ENCODE measurements at regions not wholly inside any gene's neighbourhood (a gene's known extent, or its start where the extent isn't known, plus 50 kb on each side); places are given as distances from the start of the nearest gene placed in this dataset.

GRCh38 chr18:41265047-41265446 lies 690.0 kb upstream of the PIK3C3 start:
- no peak for TF ChIP-seq CTCF (conservative IDR thresholded peaks at IDR 0.05)
- H3K27ac ChIP-seq, result no peak overlapping the region

- no peak overlapping the region for H3K27ac ChIP-seq
- no peak for TF ChIP-seq CTCF (conservative IDR thresholded peaks at IDR 0.05)
Observed at GRCh38 chr18:41263956-41264355, 691.1 kb upstream of the PIK3C3 start.

- H3K27ac ChIP-seq, result no peak overlapping the region
- no peak for TF ChIP-seq CTCF (conservative IDR thresholded peaks at IDR 0.05)
Observed at GRCh38 chr18:41262688-41263087, 692.3 kb upstream of the PIK3C3 start.

- no peak overlapping the region for H3K27ac ChIP-seq
- TF ChIP-seq CTCF (conservative IDR thresholded peaks at IDR 0.05), result no peak
Observed at GRCh38 chr18:41244591-41245037, 710.4 kb upstream of the PIK3C3 start.

GRCh38 chr18:41237317-41237716 lies 717.7 kb upstream of the PIK3C3 start:
- H3K27ac ChIP-seq, result no peak overlapping the region
- no peak for TF ChIP-seq CTCF (conservative IDR thresholded peaks at IDR 0.05)

GRCh38 chr18:41231681-41232080 lies 723.4 kb upstream of the PIK3C3 start:
- H3K27ac ChIP-seq, result no peak overlapping the region
- no peak for TF ChIP-seq CTCF (conservative IDR thresholded peaks at IDR 0.05)

GRCh38 chr18:41227993-41228392 lies 727.0 kb upstream of the PIK3C3 start:
- no peak for TF ChIP-seq CTCF (conservative IDR thresholded peaks at IDR 0.05)

GRCh38 chr18:41226911-41227310 lies 728.1 kb upstream of the PIK3C3 start:
- no peak overlapping the region for H3K27ac ChIP-seq
- TF ChIP-seq CTCF (conservative IDR thresholded peaks at IDR 0.05), result no peak

More at GRCh38 chr18:41227993-41228392, 727.0 kb upstream of the PIK3C3 start:
- H3K27ac ChIP-seq, result no peak overlapping the region

All from VCaP (cell line).